HG03460 (cell line): ENCODE measurements at regions not wholly inside any gene's neighbourhood (a gene's known extent, or its start where the extent isn't known, plus 50 kb on each side); places are given as distances from the start of the nearest gene placed in this dataset.

Experiments
- ATAC-seq: cut with Tn5 transposase; IDR thresholded peaks from one replicate; pipeline ENCODE4 v1.9.1; 2021; ENCODE audit not compliant: unreplicated experiment

DNA sequence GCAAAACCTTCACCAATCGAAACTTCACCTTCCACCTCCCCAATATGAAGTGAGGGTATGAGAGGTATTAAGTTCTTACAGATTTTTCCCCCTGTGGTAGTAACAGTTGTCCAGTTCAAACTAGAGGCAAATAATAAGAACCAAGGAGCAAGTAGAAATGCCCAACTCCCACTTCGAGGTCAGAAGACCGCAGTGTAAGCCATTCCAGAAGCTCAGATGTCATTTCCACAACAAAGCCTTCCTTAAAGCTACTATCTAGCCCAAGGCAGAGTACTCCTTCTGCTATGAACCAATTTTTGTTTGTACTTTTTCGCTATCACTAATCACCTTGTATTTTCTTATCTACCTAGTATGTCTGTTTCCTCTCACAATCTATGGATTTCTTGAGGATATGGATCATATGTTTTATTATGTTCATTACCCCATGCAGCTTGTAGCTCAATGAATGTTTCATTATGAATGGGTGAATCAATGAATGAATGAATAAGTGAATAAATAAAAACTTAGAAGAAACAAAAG is 235.7 kb upstream of the KCNMB2 start:
- no peak for ATAC-seq

DNA sequence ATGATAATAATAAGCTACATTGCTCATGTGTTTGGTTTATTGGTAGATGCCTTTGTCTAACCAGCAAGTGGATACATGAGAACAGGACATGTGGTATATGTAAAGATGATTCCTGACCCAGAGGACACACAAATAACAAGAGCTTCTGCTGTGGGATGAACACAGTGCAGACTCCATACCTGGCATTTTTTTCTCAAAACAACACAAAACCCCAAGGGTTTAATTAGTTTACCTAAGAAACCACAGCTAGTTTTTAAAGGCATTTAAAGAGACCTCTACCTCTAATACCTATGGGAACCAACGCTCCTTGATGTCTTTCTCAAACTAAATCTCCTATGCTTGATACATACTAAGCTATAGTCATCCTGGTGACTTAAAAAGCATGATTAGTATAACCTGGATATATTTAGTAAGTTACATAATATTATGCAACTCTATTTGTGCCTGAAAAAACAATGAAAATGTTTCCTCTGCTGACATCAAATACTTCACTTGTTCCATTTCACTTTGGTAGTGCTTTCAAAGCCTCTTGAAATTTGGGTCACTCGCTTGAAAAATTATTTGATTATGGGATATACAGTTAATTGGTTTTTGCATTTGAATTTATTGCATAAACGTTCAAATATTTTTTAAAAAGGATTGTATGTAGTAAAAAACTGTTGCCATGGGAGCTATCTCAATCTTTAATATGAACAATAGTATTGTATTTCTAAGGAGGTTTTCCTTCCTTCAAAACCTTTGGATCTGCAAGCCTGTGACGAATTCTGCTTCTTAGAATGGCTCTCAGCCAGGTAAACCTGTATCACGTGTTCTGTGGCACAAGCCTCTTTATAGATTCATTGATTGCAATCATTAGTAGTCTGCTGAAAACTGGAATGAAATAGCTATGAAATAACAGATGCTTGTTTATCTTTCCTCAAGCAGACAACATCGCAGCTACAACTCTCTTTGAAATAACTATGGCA is 233.0 kb upstream of the KCNMB2 start:
- ATAC-seq: no peak

DNA sequence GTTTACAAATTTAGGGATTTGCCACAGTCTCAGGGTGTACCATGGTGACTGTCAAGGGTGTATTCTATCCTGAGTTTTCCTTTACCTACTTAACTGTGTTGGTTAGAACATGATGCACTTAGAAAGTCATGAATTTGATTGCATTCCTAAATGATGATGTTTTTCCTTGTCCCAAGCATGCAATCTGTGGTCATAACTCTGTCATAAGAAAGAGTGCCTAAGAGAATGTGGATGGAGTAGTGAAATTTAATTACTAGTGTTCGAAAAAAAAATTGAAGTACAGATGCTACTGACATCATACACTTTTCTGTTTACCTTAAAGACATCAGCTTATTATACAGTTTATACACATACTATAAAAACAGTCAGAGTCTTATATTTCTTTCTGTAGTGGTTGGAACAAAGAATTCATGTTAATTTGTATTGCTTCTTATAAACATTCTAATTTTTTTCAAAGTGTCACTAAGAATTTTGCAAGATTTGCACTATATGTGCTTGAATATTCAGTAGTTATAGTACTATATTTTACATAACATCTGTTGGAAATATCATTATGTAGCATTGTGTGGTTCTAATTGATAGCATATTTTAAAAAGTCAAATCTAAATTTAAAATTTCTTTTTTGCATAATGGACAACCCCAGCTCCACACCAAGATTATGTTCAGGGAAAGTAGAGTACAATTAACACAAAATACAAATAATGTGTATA is 231.3 kb upstream of the KCNMB2 start:
- no peak for ATAC-seq

DNA sequence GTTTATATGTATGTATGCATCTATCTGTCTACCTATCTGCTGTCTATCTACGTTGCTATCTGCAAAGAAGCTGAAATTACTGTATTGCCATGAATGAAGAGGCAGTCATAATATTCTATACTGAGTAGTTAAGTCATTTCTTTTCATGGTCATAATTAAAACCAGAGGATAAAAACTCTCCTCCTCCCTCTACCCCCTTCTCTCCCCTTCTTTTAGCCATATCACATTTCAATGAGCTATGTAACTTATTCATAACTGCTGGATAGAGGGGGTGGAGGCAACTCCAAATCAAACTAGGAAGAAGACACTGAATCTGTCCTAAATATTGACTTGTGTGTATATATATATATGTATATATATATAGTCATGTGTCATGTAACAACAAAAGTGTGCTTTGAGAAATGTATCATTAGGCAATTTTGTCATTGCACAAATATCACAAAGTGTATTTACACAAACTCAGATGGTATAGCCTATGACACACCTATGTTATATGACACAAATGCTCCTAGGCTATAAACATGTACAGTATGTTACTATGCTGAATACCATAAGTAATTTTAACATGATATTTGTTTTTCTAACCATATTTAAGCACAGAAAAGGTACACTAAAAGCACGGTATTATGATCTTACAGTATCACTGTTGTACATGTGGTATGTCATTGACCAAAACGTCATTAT is 229.7 kb upstream of the KCNMB2 start:
- ATAC-seq: no peak

DNA sequence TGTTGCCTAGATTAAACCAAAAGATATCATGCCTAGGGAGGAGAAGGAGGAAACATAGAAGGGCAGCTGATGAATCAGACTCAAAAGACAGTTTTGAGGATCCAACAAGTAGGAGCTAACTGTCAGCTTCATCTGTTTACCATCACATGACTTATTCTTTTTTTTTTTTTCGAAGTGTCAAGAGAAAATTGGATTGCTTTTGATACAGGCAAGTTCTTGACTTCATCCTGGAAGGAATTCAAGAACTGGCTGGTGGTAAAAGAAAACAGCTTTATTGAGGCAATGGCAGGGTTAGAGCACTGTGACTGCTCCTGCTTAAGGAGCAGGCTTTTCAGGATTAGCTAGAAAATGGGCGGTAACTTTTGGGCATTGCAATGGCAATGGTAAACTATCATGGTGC is 227.5 kb upstream of the KCNMB2 start:
- ATAC-seq: no peak

DNA sequence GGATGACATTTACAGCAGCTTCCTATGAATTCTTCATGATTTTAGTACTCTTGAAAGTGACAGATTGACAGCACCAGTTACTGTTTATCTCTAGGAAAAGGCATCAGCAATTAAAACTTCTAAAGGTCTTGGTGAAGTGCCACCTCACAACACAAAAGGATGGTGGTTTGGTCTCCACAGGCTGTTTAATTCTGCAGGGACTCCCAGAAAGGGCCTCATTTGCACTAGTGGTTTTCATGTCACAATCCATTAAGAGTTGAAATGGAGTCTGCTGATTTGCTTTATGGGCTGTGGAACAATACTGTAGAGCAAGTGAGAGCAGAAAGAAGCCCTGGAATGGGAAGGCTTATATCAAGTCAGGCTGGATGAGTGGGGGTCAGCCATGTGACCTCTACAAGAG is 225.3 kb upstream of the KCNMB2 start:
- ATAC-seq: no peak

DNA sequence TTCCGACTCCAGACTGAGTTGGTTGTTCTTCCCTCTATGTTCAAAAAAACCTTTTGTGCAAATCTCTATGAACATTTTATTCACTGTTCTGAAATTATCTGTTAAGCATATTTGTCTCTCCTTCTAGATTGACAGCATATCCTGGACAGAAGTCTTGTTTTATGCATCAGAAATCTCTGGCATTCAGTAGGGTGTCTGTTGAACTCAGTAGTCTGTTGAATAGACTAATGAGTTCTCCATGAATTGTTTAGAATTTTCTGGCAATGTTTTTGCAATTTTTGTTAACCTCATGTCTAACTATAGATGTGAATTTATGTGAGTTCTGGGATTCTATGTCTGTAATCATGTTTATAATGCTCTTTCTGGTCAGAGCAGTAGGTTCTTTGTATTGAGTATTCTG is 222.5 kb upstream of the KCNMB2 start:
- no peak for ATAC-seq

DNA sequence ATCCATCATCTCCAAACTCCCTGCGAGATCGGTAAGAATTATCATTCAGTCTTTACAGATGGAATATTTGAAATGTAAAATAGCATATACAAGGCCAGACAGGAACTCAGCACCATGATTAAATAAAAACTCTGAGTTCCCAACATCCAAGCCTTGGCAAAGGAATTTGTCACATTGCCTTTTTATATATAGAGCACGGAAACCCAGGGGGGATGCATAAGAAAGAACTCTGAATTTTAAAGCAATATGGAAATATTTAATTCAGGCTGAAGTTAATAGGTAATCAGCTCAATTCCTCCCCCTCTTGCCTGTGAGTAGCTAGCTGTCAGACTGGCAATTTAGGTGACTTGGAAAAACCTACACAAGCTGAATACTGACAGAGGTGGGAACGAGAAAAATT is 217.9 kb upstream of the KCNMB2 start:
- no peak for ATAC-seq

DNA sequence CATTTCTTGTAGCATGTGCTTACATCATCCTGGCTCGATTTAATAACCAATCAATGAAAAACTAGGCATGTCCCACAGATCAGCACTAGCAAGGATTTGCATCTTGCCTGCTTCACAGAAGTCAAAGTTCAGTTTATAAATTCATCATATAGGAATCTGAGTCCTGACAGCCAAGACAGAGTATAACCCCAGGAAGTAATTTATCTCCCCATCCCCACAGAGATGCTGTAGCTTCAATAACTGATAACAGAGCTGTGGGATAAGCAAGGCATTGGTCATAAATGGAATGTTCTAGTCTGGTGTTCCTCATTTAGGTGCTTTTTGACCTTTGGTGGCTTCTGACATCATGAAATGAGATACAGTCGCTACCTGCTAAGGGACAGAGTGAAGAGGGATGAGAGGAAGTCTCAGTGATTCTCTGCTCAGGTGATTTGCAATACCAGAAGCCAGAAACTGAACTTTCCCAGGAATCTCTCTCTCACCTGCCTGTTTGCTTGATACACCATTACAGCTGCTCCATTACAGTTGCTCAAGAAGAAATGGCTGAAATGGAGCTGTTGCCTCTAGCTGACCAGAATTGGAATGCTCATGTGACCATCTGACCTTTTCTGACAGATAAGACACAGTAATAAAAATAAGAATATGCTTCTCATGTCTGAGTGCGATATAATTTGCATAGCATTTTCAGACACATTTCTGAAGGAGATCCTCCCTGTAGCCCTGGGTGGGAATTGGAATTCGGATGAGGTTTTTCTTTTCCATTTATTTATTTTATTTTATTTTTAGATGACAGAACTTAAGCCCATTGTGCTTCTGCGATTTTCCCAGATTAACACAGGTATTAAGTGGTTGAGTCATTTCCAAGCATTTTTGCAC is 217.1 kb upstream of the KCNMB2 start:
- ATAC-seq: no peak

DNA sequence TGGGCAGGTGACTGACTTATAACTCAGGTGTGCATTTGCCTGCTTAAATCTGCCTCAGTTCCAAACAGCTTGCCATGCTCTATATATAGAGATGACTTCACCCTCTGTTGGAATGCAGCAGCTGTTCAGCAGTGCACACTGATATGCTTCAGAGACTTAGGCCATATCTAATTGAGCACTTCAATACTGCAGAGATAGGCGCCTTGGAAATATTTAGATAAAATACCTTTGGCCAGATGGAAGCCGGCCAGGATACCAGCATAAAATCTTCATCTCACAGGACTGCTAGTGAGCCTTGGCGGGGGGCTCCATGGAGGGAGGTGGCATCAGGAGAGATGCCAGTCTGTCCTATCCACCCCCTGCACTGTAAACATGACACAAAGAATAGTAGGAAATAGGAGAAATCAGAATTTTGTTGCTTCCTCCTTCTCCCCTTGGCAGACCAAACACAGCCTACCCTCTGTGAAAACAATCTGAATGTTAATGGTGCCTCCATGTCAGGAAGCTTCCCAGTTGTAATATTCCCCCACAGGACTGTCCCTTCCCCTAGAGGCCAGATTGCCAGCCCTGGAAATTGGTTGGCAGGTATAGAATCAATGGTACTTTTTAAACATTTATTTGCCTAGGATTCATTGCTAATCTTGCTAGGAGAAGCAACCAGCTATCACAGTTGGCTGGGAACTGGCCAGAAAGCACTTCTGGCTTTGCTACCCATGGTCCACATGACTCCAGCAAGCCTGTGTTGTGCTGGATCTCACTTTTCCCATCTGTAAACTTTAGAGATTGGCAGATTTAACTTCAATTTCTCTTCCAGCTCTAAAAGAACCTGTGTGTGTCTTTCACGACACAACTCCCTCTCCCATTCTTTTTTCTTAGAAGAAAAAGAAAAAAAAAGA is 215.5 kb upstream of the KCNMB2 start:
- no peak for ATAC-seq

DNA sequence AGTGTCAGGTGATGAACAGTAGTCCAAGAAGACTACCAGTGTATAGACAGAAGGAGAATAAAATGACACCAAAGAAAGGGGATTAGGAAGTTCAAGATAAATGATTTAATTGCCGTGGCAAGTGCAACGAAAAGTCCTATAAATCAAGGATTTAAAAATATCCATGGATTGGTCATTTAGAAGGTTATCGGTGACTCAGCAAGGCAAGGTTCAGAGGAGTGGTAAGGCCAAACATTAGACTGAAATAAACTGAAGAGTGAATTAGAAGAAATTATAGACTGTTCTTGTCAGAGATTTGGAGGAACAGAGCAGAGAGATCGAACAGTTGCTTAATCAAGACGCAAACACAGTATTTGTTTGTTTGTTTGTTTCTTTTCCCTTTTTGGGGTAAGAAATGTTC is 211.9 kb upstream of the KCNMB2 start:
- ATAC-seq: no peak

DNA sequence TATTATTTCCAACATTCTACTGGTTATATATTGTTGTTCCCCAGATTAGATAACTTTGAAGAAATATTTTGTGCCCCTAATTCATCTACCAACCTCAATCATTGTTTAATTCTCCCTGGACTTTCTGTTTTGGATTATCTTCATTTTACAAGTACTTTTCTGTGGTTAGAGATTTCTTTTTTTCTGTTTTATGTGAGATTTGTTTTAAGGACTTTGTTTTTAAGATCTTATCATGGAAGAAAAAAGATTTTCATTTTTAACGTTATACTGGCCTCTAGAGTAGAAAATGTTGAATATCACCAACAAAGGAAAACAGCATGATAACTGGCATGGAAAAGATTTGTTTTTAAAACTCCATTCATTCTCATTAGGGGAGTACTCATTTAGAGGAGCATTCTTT is 210.9 kb upstream of the KCNMB2 start:
- no peak for ATAC-seq

DNA sequence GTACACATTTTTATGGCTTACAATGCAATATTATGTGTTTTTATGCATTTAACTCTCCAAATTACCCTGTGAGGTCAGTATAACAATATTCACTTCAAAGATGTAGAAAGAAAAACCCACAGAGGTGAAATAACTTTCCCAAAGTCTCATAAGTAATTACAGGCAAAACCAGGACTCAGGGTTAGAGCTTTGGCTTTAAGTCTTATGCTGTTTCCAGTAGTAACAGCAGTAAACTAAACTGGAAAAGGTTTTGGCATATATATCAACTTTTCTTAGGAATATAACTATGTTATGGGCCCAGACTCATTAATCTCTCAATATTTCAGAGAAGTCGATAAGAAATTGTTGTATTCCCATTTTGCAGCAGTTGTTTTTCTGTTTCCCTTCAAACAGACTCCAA is 206.3 kb upstream of the KCNMB2 start:
- no peak for ATAC-seq

DNA sequence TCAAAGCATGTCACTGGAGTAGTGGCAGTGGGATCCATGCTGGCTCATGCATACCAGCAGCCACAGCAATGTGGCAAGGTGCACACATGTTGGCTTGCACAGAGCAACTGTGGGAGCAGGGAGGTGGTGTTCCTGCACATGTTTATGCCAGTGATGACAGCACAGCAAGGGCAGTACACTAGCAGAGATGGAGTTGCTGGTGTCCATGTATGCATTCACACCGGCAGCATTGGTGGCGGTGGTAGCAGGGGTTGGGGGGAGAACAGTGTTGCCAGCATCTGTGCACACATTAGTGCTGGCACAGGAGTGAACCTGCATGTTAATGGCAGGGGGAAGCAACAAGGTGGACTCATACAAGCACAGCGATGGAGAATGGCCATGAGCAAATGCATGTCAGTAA is 202.0 kb upstream of the KCNMB2 start:
- ATAC-seq: no peak

DNA sequence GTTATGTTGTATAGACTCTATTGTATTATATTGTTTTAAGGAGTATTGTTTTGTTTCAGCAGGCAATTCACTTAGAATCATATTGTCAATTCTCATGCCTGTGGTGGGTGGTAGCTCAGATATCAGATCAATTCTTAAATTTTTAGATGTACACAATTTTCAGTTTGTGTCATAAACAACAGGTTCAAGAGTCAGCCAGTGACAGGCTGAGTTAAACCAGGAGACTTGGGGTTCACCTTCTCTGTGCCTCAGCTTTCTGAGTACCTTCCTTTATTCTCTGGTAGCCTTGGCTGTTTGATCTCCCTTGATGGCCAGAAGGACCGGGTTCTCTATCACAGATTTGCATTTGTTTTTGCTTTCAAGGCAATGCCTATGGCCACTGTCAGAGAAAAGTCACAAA is 199.9 kb upstream of the KCNMB2 start:
- ATAC-seq: no peak

DNA sequence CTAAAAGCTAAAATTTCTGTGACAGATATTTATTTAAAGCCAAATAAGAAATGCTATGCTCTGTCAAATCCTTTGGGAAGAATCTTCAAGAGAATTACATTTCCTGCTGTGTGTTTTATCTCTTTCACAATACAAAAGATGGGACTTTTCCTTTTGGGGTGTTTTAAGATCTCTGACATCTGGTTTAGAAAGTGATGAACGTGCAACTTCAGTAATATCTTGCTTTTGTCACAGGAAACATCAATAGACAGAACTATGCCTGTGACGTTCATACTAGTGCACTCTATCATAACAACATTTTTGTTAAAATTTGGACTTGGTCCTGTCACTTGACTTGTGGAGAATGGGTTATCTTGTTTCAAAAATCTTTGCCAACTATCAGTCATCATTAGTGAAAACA is 195.7 kb upstream of the KCNMB2 start:
- no peak for ATAC-seq

DNA sequence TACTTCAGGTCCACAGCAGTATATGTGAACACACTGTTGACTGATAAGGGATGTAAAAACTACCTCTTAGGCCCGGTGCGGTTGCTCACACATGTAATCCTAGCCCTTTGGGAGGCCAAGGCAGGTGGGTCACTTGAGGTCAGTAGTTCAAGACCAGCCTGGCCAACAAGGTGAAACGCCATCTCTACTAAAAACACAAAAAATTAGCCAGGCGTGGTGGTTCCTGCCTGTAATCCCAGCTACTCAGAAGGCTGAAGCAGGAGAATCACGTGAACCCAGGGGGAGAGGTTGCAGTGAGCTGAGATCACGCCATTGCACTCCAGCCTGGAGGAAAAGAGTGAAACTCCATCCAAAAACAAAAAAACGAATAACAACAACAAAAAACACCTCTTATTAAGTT is 194.6 kb upstream of the KCNMB2 start:
- no peak for ATAC-seq

DNA sequence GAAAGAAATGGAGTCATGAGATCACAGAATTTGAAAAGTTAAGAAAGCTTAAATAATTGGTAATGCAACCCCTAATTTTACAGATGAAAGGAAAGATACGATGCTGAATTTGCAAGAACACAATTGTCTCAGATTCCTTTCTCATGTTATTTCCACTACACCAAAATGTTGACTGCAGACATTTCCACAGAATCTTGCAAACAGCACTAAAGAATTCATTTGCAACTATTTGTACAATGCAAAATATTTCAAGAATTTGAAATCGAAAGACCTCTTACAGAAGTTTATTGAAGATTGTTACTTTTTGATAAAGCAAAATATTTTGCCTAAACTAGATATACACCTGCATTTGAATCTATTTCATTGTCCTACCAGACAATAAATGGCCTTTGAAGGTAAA is 194.1 kb upstream of the KCNMB2 start:
- ATAC-seq: no peak

DNA sequence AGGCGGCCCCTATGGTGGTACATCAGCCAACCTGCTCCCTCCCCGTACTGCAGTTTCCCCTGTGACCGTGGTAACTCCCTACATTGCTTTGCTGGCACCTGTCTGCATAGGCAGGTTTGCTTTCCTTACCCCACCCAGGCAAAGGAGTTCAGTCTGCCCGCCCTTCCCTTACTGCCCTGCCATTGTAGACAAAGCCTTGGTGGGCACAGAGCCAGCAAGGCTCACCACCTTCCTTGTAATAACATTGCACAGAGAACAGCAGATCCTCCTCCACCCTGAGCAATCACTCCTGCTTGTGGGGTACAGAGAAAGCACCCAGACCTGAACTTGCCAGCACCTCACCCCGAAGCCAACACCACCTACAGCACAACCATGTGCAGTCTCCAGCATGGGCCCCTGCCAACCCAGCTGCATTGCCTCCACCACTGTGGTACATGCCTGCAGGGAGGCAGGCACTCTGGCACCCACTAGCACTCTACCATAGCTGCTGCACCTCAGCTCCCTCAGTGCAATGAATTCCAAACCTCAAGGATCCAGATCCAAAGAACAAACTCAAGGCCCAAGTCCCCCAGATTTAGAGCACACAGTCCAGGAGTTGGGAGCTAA is 192.7 kb upstream of the KCNMB2 start:
- ATAC-seq: no peak
